ENCODE measurements at regions not wholly inside any gene's neighbourhood (a gene's known extent, or its start where the extent isn't known, plus 50 kb on each side); places are given as distances from the start of the nearest gene placed in this dataset.
"Not testable (repeated sequence)": the region's sequence is repeated elsewhere in the genome, so short reads cannot be mapped to it uniquely, and the experiment has no call there.

DNA sequence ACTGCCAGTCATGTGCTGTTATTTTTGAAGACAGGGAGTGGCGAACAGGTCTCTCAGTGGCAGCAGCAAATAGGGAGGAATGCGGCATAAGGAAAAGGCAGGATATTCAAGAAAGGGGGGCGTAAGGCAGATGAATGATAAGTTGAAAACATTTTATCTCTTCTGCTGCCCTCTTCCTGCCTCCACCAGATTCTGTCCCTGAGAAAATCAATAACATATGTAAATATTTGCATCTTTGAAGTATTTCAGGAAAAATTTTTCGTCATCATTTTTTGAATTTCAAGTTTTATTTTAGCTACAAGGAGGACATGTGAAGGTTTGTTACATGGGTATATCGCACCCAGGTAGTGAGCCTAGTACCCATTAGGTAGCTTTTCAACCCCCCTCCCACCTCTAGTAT, 616.7 kb downstream of the MCTP2 start:
- no peak for DNase-seq

DNA sequence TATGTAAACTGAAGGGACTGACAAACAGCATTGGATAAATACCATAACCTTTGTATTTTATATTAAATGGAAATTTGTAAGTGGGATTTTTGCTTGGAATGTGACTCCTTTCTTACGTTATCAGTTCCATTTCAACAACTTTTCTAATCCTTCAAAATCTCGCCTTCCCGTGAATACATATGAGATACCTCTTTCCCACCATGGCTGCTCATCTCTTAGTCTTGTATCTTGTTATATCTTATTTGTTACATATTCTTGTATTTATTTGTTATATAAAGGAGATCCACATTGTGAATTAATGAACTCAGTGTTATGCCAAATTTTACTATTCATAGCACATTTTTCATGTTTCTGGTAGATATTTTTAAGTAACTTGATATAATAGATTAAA, 623.7 kb downstream of the MCTP2 start:
- DNase-seq, result no peak

DNA sequence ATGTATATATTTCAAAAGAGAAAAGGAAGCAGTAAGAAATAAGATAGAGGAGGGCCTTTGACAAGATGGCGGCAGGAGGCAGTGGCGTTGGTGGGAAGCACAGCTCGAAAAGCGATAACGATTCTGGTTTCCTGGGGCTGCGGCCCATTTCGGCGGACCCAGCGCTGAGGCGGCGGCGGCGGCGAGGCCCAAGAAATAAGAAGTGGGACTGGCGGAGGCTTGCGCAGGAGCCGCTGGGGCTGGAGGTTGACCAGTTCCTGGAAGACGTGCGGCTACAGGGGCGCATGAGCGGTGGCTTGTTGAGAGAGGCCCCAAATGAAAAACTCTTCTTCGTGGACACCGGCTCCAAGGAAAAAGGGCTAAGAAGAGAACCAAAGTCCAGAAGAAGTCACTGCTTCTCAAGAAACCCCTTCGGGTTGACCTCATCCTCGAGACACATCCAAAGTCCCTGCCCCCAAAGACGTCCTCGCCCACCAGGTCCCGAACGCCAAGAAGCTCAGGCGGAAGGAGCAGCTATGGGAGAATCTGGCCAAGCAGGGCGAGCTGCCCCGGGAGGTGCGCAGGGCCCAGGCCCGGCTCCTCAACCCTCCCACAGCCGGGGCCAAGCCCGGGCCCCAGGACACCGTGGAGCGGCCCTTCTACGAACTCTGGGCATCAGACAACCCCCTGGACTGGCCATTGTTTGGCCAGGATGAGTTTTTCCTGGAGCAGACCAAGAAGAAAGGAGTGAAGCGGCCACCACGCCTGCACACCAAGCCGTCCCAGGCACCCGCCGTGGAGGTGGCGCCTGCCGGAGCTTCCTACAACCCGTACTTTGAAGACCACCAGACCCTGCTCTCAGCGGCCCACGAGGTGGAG, 624.3 kb downstream of the MCTP2 start:
- DNase-seq, result no peak

DNA sequence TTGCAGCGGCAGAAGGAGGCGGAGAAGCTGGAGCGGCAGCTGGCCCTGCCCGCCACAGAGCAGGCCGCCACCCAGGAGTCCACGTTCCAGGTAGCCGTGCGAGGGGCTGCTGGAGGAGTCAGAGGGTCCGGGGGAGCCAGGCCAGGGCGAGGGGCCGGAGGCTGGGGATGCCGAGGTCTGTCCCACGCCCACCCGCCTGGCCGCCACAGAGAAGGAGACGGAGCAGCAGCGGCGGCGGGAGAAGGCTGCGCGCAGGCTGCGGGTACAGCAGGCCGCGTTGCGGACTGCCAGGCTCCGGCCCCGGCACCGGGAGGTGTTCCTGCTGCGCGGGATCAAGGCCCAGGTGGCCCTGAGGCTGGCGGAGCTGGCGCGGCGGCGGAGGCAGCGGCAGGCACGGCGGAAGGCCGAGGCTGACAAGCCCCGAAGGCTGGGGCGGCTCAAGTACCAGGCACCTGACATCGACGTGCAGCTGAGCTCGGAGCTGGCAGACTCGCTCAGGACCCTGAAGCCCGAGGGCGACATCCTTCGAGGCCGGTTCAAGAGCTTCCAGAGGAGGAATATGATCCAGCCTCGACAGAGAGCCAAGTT, 625.0 kb downstream of the MCTP2 start:
- DNase-seq, result no peak

DNA sequence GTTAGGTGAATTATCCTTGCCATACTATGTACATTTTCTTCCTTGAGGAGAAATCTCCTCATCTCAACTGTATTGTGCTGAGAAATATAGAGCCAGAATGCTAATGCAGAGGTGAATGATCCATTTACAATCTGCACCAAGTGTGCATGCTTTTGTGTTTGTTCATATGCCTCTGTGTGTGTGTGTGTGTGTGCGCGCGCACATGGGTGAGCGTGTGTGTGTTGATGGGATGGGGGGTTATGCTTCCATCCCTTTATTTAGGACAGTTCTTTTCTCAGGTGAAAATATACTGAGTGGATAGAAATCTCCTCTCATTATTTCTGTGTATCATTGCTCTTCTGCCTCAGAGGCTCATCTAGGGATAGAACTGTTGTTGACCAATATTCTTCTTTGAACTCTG, 626.1 kb downstream of the MCTP2 start:
- DNase-seq, result no peak

DNA sequence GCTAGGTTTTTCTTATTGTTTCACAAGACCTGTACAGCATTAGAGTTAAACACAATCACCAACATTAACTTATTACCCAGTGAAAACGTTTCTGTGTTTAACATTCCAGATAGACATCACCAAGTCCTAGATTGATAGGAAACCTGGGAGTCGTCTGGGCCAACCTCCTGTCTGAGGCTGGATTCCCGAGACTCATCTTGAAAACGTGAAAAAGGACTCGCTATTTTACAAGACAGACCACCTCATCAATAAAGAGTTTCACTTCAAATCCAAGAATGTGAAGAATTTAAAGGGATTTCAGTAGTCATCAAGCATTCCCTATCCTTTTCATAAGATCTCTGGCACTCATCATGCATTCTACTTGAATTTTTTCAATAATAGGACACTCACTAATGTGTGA, 626.6 kb downstream of the MCTP2 start:
- no peak for DNase-seq

DNA sequence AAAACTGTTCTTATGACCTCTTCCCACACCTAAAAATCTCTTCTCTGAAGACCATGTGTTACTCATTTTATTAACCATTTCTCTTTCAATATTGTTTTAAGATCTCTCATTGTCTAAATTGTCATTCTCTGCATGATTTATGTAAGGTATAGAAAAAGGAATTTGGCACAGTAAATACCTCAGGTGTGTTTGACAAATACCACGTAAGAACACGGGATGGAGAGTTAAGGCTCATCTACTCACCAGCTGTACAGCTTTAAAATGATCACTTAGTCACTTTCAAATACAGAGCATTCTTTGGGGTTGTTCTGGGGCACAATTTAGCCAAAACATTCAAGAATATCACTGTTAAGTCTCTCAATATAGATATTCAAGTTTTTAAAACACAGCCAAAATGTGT, 627.1 kb downstream of the MCTP2 start:
- no peak for DNase-seq

DNA sequence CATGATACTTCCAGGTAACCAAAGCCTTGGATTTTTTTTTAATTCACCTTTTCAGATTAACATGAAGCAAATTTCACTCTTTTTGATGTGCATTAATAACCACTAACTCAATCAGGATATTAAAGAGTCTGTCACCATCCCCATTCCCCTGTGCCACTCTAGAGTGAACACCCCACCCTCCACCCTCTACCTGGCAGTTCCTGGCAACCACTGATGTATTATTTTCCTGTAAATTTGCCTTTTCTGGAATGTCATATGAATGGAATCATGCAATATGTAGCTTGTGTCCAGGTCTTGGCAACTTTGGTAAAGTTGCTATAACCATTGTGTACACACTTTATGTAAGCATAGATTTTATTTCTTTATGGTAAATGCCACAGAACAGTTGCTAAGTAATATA, 627.6 kb downstream of the MCTP2 start:
- no peak for DNase-seq

DNA sequence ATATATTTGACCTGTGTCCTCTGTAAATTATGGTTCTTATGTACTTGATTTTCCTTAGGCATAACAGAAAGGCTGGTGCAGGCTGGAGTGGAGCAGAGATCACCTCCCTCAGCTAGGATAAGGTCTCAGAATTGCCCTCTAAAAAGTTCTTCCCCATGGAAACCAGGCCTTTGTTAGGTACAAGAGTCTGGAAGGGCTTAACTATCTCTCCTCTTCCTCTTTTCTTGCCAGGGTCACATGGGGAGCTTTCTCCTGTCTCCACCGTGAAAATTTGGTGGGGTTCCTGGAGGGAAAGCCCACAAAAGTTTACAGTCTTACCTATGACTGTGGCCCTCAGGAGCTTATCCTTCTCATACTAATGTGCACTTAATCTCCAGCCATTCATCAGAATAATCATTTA, 633.2 kb downstream of the MCTP2 start:
- no peak for DNase-seq

DNA sequence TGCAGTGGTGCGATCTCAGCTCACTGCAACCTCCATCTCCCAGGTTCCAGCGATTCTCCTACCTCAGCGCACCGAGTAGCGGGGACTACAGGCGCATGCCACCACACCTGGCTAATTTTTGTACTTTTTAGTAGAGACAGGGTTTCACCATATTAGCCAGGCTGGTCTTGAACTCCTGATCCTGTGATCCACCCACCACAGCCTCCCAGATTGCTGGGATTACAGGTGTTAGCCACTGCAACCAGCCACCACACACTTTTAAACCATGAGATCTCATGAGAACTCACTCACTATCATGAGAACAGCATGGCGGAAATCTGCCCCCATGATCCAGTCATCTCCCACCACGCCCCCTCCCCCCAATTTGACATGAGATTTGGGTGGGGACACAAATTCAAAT, 636.9 kb downstream of the MCTP2 start:
- DNase-seq, result not testable (repeated sequence)

DNA sequence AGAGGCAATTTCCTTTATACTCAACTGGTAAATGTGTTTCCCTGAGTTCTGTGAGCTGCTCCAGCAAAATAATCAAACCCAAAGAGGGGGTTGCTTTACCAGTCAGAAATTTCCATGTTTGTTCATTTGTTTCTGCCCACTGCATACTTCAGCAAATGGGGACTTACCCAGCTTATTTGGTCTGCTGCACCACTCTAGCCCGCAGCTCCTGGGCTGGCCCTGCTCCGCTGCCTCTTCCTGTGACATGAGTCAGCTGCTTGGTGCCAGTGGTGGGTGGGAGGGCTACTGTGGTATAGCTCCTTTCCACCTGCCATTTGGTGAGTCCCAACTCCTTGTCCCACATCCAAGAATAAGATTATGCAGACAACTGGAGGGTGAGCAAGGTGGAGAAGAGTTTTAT, 644.2 kb downstream of the MCTP2 start:
- no peak for DNase-seq

DNA sequence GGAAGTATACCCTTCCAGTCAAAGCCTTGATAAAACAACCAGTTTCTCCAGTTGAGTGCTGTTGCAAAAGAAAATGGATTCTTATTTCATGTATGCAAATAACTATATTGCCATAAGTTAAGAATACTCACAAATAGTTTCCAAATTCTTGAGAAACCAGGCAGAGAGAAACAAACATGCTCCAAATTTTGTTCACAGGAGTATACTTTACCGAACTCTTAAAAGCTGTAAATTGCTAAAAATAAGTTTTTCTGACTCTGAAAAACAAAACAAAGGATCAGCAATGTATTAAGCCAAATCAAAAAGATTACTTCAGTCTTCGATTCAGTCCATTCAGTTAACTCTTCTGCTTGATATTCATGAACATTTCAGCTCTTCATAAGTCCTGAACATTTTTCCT, 646.5 kb downstream of the MCTP2 start:
- no peak for DNase-seq

DNA sequence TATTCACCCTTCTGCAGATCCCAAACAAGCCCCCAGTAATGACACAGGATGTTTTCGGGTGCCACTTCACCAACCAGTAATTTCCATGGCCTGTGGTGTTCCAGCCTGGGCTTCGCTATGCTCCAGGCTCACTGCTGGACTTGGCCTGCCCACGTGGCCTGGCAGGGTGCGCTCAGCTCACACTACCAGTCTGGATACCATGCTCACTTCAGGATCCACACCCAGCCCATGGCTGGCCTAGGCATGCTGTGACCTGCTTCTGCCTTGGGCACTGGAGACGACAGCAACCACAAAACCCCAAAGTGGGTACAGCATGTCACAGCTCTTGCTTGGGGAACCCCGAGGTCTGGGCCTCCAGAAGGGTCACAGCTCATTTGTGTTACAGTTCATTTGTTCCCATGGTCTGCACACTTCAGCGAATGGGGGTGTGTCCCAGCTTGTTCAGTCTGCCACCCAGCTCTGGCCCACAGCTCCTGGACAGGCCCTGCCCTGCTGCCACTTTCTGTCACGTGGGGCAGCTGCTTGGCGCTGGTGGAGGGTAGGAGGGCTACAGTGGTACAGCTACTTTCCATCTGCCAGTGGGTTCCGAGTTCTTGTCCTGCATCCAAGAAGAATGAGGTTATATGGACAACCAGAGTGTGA, 650.8 kb downstream of the MCTP2 start:
- DNase-seq, result no peak

DNA sequence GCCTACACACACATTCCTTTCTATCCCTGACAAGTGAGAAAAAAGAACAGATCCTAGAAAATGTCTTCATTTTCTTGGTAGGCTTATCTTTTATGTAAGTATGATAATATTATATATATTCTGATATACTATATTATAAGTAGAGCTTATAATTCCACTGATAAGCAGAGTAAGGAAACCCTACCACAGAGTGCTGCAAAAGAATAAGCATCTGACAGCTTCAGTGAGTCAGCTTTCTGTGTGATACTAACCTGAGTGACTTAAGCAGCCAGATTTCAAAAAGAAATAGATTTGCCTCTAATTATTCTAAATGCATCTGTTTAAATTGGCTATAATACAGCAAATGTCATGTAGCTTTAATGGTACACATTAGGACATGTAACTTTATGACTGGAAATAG, 656.0 kb downstream of the MCTP2 start:
- no peak for DNase-seq

DNA sequence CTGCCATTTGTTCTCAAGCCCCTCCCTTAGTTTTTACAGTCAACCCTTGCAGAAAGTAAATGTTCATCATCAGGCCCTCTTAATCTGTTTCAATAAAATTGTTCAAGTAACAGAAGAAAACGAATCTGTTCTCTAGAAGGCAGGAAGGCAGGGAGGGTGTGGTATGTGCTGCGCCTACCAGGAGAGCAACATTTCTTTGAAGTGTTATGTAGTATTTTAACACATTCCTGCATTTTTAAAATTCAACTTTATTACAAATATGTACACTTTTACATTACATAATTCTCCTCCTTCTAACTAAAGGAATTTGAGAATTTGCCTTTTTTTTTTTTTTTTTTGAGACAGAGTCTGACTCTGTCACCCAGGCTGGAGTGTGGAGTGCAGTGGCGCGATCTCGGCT, 657.8 kb downstream of the MCTP2 start:
- no peak for DNase-seq

DNA sequence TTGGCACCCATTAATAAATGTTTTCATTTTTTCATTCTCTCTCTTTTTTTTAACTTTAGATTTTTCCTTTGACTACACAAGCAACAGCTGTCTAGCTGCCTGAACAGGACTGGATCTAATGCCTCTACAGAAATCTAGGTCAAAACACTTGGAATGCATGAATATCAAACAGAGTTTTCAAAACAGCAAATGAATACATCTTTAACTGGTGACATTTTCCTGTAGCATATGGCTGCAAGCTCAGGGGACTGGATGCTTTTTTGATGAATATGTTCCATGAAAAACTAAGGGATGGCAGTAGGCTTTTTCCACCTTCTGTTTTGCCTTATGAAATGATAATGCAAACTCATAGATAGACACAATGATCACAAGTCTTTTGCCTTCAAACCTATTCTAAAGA, 661.7 kb downstream of the MCTP2 start:
- no peak for DNase-seq

DNA sequence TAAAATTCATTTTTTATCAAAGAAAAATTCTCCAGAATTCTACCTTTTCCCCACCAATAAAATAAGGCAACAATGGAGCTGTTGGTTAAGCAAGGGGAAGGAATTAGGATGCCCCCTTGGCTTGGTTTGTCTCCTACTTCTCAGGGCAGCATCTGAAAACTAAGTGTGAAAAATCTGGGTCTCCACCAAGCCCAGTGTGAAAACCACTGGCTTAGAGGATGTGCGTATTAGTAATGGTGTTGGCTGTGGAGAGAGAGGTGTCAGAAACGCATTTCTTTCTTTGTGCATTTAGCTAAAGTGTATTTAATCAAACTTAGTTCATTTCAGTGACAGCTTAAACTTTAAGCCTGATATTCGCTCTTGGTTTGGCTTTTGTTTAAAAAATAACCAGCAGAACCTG, 662.7 kb downstream of the MCTP2 start:
- DNase-seq, result no peak

DNA sequence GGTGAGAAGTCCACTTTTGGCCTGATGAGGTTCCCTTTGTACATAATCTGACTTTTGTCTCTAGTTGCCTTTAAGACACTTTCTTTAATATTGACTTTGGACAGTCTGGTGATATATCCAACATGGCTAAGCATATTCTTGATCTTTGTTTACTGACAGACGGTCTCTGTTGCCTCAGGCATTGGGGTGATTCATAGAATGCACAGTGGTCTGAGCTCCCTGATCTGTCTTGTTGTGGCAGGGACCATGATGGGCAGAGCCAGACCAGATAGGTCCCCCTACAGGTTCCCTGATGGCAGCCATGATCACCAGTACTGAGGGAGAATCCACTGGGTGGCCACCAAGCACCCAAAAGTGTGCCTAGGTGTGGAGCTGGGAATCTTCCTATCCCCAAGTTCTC, 678.1 kb downstream of the MCTP2 start:
- no peak for DNase-seq

DNA sequence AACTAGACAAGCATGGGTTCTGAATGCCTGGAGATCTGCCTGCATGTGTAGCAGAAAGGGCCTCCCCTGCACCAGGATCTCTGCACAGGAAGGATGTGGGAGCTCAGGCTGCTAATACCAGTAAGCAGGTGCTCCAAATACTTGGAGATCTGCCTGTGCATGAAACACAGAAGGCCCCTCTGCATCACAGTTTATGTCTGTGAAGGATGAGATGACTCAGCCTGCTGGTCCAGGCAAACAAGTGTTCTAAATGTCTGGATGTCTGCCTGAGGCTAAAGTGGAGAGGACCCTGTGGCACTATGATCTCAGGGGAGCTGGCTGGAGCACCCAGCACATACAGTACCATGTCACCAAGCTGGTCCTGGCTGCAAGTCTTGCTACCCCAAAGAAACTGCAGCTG, 678.8 kb downstream of the MCTP2 start:
- DNase-seq, result no peak

DNA sequence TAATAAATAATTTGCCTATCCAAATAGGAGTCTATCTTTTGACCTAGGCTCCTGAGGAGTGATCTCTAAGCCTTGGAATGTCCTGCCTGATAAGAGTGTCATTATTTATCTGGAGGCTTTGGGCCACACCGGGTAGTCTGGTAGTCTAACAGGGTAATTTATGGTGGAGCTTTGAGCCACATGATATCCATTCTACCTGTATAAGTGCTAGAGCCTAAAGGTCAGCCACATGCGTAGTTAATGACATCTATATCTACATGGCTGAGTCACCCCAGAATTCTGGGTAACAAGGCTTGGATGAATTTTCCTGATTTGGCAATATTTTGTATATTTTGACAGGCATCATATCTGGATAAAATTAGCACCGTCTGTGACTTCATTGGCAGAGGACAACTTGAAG, 681.4 kb downstream of the MCTP2 start:
- no peak for DNase-seq

DNA sequence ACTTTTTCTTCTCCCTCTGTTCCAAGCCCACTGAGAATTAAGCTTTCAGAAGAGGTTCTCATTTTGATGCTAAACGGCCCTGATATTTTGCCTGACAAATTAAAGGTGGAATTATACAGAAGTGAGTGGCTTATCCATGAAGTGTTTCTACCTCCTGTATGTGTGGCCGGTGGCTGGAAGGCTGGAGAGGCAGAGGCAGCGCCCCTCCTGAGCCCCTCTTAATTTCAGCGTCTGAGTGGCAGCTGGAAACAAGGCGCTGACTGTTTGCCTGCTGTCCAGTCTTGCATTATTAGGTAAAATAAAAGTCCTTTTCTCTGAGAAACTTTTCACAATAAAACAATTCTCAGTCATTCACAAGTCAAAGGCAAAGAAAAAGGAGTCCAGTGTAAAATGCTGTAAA, 685.7 kb downstream of the MCTP2 start:
- no peak for DNase-seq

DNA sequence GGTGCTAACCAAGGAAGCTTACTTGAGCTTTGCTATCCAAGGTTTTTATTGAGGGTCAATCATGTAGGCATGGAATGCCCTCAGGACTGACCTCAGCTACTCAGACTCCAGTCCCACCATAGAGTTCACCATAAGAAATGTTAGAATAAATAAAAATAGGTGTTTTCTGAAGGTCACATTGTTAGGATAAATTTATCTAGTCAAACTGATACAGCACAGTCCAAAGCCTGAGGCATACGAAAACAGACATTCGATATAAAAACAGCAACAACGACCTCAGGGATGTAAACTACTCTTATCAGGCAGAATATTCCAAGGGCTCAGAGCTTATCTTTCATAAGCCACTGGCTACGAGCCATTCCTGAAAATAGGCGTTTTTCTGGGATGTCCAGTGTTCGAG, 690.6 kb downstream of the MCTP2 start:
- DNase-seq, result no peak

DNA sequence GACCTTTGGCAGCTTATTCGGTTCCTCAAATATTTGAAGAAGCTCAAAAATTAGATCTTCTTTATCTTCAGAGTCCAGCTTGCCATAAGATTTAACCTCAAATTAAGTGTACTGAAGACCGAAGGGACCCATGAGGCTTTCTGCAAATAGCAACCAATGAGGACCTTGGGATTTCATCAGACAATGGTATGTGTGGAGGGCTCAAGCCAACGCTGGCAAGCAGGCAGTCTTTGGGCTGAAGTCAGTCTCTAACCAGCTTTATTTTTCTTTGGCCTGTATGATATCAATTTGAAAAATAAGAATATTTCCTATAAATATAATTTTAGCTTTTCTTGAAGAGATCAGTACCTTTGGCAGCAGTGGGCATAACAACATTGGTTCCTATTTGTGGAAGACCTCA, 692.7 kb downstream of the MCTP2 start:
- no peak for DNase-seq

DNA sequence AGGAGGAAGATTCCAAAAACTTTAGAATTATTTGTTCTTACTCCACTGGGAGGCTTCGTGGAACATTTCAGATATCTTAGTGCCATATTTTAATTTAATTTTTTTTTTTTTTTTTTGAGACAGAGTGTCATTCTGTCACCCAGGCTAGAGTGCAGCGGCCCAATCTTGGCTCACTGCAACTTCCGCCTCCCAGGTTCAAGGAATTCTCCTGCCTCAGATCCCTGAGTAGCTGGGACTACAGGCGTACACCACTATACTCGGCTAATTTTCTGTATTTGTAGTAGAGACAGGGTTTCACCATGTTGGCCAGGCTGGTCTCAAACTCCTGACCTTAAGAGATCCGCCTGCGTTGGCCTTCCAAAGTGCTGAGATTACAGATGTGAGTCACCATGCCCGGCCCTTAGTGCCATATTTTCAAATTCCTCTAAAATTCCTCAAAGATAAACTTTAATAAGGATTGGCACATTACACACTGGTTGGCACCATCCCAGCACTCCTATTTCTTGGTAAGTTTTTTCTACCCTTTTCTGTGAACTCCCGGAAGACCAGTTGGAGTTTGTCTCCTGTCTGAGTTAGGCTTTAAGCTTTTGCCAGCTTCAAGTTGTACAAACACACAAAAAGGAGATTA, 693.7 kb downstream of the MCTP2 start:
- DNase-seq, result no peak
